Osteoblast (primary cell): ENCODE measurements at regions not wholly inside any gene's neighbourhood (a gene's known extent, or its start where the extent isn't known, plus 50 kb on each side); places are given as distances from the start of the nearest gene placed in this dataset.

Experiments
- DNase-seq: peaks from one replicate; pipeline ENCODE4 v3.0.0; 2011; ENCODE audit warnings: low spot score, mixed read lengths; ENCODE audit not compliant: insufficient read length; ENCODE audit errors: missing footprints
- H2AFZ ChIP-seq: 2 replicates; pipeline ENCODE4 v1.6.0; 2011; ENCODE audit warnings: mild to moderate bottlenecking, low read length
- H3K27ac ChIP-seq: 2 replicates; pipeline ENCODE4 v1.5.1; 2011; ENCODE audit warnings: mild to moderate bottlenecking, low read depth, low read length, moderate library complexity
- H3K27me3 ChIP-seq: 2 replicates; pipeline ENCODE4 v1.6.0; 2012; ENCODE audit warnings: mild to moderate bottlenecking, control low read depth, inconsistent platforms, low read length, moderate library complexity; ENCODE audit not compliant: insufficient read depth
- H3K36me3 ChIP-seq: 2 replicates; pipeline ENCODE4 v1.5.1; 2011; ENCODE audit warnings: mild to moderate bottlenecking, low read length, control low read depth, moderate library complexity; ENCODE audit not compliant: insufficient read depth
- H3K4me1 ChIP-seq: 2 replicates; pipeline ENCODE4 v1.5.1; 2011; ENCODE audit warnings: mild to moderate bottlenecking, low read length, control low read depth, moderate library complexity; ENCODE audit not compliant: insufficient read depth
- H3K4me2 ChIP-seq: 2 replicates; pipeline ENCODE4 v1.6.0; 2011; ENCODE audit warnings: mild to moderate bottlenecking, low read length; ENCODE audit not compliant: insufficient read depth
- H3K4me3 ChIP-seq: fragments of 200-600 bp; sonication (generic); 3 replicates; pipeline ENCODE4 v1.5.1; 2012; ENCODE audit warnings: mild to moderate bottlenecking, low read length, inconsistent platforms; ENCODE audit not compliant: insufficient read depth
- H3K79me2 ChIP-seq: 2 replicates; pipeline ENCODE4 v1.6.0; 2012; ENCODE audit warnings: mild to moderate bottlenecking, low read length, control low read depth, inconsistent platforms; ENCODE audit not compliant: insufficient read depth
- H3K9me3 ChIP-seq: 2 replicates; pipeline ENCODE4 v1.5.1; 2011; ENCODE audit warnings: low read depth, low read length, control low read depth
- H4K20me1 ChIP-seq: 2 replicates; pipeline ENCODE4 v1.6.0; 2012; ENCODE audit warnings: mild to moderate bottlenecking, low read length, control low read depth; ENCODE audit not compliant: insufficient read depth
- CTCF ChIP-seq: IDR thresholded peaks from 2 replicates; pipeline ENCODE4 v1.5.1; 2011; ENCODE audit warnings: mild to moderate bottlenecking, low read depth, low read length, moderate library complexity; ENCODE audit errors: extremely low read depth

- Histone ChIP-seq H3K27ac (peak overlapping the region; percentile 51), H2AFZ (peak overlapping the region; percentile 76)
Observed at GRCh38 chr17:83155128-83156121, 76.0 kb downstream of the METRNL start.

GRCh38 chr17:83156408-83156807 lies 77.0 kb downstream of the METRNL start:
- TF ChIP-seq CTCF = no peak
- no peaks in the 10 kb centered on the region for H3K79me2 ChIP-seq
- no peak overlapping the region for H3K27ac ChIP-seq
- H3K4me3 ChIP-seq = no peak overlapping the region
- no peaks in the 10 kb centered on the region for H3K4me1 ChIP-seq
- no peak overlapping the region for H3K4me2 ChIP-seq
- H3K27me3 ChIP-seq = no peaks in the 10 kb centered on the region
- no peaks in the 10 kb centered on the region for H3K36me3 ChIP-seq
- H2AFZ ChIP-seq = no peak overlapping the region
- DNase-seq = no peak
- H4K20me1 ChIP-seq = no peaks in the 10 kb centered on the region
- H3K9me3 ChIP-seq = no peaks in the 10 kb centered on the region

More at GRCh38 chr17:83155128-83156121, 76.0 kb downstream of the METRNL start:
- Histone ChIP-seq H3K4me2 (peak overlapping the region; percentile 22), H3K4me1 (no peaks in the 10 kb centered on the region), H3K4me3 (no peak overlapping the region), H3K27me3 (no peaks in the 10 kb centered on the region), H3K79me2 (no peaks in the 10 kb centered on the region), H4K20me1 (no peaks in the 10 kb centered on the region), H3K36me3 (no peaks in the 10 kb centered on the region), H3K9me3 (no peaks in the 10 kb centered on the region)
- TF ChIP-seq CTCF = no peak
- peak; percentile 96 for DNase-seq

- no peaks in the 10 kb centered on the region for H3K79me2 ChIP-seq
- no peak overlapping the region for H3K27ac ChIP-seq
- H3K36me3 ChIP-seq = no peaks in the 10 kb centered on the region
- no peak overlapping the region for H3K4me2 ChIP-seq
- H3K4me1 ChIP-seq = no peaks in the 10 kb centered on the region
- no peak for DNase-seq
- peaks cover 9% of the 10 kb centered on the region for H3K27me3 ChIP-seq
- H3K4me3 ChIP-seq = no peak overlapping the region
- TF ChIP-seq CTCF = no peak
- no peaks in the 10 kb centered on the region for H4K20me1 ChIP-seq
- H2AFZ ChIP-seq = no peak overlapping the region
- no peaks in the 10 kb centered on the region for H3K9me3 ChIP-seq
Observed at GRCh38 chr17:83159204-83160049, 80.0 kb downstream of the METRNL start.
